HEK293T (cell line): ENCODE measurements at regions not wholly inside any gene's neighbourhood (a gene's known extent, or its start where the extent isn't known, plus 50 kb on each side); places are given as distances from the start of the nearest gene placed in this dataset.

Experiments
- BHLHE40 ChIP-seq: fragments of 450-650 bp; IDR thresholded peaks from 2 replicates; pipeline ENCODE4 v1.6.1; 2016; ENCODE audit warnings: mild to moderate bottlenecking, moderate library complexity, borderline replicate concordance
- CTBP1 ChIP-seq: fragments of 450-650 bp; IDR thresholded peaks from 2 replicates; pipeline ENCODE4 v1.6.1; 2016; ENCODE audit warnings: borderline replicate concordance
- ELF4 ChIP-seq: fragments of 450-650 bp; IDR thresholded peaks from 2 replicates; pipeline ENCODE4 v1.6.1; 2017; ENCODE audit warnings: antibody characterized with exemption
- FOXA1 ChIP-seq: fragments of 450-650 bp; IDR thresholded peaks from 2 replicates; pipeline ENCODE4 v1.6.1; 2016; ENCODE audit warnings: mild to moderate bottlenecking
- FOXK2 ChIP-seq: fragments of 450-650 bp; IDR thresholded peaks from 2 replicates; pipeline ENCODE4 v1.6.1; 2016; ENCODE audit warnings: mild to moderate bottlenecking
- FOXM1 ChIP-seq: fragments of 450-650 bp; IDR thresholded peaks from 2 replicates; pipeline ENCODE4 v1.6.1; 2017; ENCODE audit warnings: mild to moderate bottlenecking, borderline replicate concordance
- HDGF ChIP-seq: fragments of 450-650 bp; IDR thresholded peaks from 2 replicates; pipeline ENCODE4 v1.6.1; 2017; ENCODE audit warnings: antibody characterized with exemption, borderline replicate concordance
- L3MBTL2 ChIP-seq: fragments of 450-650 bp; conservative IDR thresholded peaks from 2 replicates; pipeline ENCODE4 v1.6.1; 2016; ENCODE audit warnings: mild to moderate bottlenecking
- NFRKB ChIP-seq: fragments of 450-650 bp; IDR thresholded peaks from 2 replicates; pipeline ENCODE4 v1.6.1; 2016; ENCODE audit warnings: mild to moderate bottlenecking, moderate library complexity
- SP1 ChIP-seq: fragments of 450-650 bp; IDR thresholded peaks from 2 replicates; pipeline ENCODE4 v1.6.1; 2017
- SUZ12 ChIP-seq: fragments of 450-650 bp; IDR thresholded peaks from 2 replicates; pipeline ENCODE4 v1.6.1; 2016; ENCODE audit warnings: mild to moderate bottlenecking
- TARDBP ChIP-seq: fragments of 450-650 bp; IDR thresholded peaks from 2 replicates; pipeline ENCODE4 v1.6.1; 2016
- ZNF384 ChIP-seq: fragments of 450-650 bp; IDR thresholded peaks from 2 replicates; pipeline ENCODE4 v1.6.1; 2016

GRCh38 chr13:110826101-110826500 is 88.8 kb downstream of the ANKRD10 start:
- TF ChIP-seq CTBP1 = no peak
- no peak for TF ChIP-seq ELF4
- TF ChIP-seq FOXK2 = no peak
- no peak for TF ChIP-seq SP1
- no peak for TF ChIP-seq ZNF384
- TF ChIP-seq FOXA1 = no peak
- no peak for TF ChIP-seq L3MBTL2
- TF ChIP-seq FOXM1 = no peak
- no peak for TF ChIP-seq TARDBP
- no peak for TF ChIP-seq HDGF
- no peak for TF ChIP-seq BHLHE40
- no peak for TF ChIP-seq NFRKB
- no peak for TF ChIP-seq SUZ12
